ENCODE measurements at regions not wholly inside any gene's neighbourhood (a gene's known extent, or its start where the extent isn't known, plus 50 kb on each side); places are given as distances from the start of the nearest gene placed in this dataset.

- no peak for TF ChIP-seq CTCF (IDR thresholded peaks at IDR 0.05)
- no peak for TF ChIP-seq POLR2A (IDR thresholded peaks at IDR 0.05)
Observed at GRCh38 chr1:194279975-194280374, 1093.6 kb upstream of the B3GALT2 start.

All from heart left ventricle (tissue), 13 donors.